ENCODE measurements at regions not wholly inside any gene's neighbourhood (a gene's known extent, or its start where the extent isn't known, plus 50 kb on each side); places are given as distances from the start of the nearest gene placed in this dataset.

- TF ChIP-seq CTCF (IDR thresholded peaks at IDR 0.05): no peak
- TF ChIP-seq POLR2A (IDR thresholded peaks at IDR 0.05): no peak
Measured at GRCh38 chr9:93826905-93827544, 128.1 kb downstream of the BARX1 start.

Data from body of pancreas (tissue), 4 donors.